Natural killer cell (primary cell): ENCODE measurements at regions not wholly inside any gene's neighbourhood (a gene's known extent, or its start where the extent isn't known, plus 50 kb on each side); places are given as distances from the start of the nearest gene placed in this dataset.

ENCODE experiments used
- ATAC-seq, 3 donors: fragments of 150-1000 bp in 2 of 3; fragments of 200-7000 bp in 1 of 3; cut with Tn5 transposase; 1 replicate in 1 of 3; 2 replicates in 2 of 3; pipeline ENCODE4 v1.10.0; 2021; ENCODE audit warnings: mild to moderate bottlenecking in 2 of 3, moderate library complexity in 2 of 3
- DNase-seq, 2 donors: peaks; one replicate each; pipeline versions ENCODE4 v3.0.0 to v3.0.0-alpha.2; 2013 to 2021; ENCODE audit warnings: mixed read lengths in 1 of 2
- H3K27ac ChIP-seq: one replicate; pipeline ENCODE4 v1.5.1; 2013; ENCODE audit warnings: mild to moderate bottlenecking, low read length
- H3K27me3 ChIP-seq: one replicate; pipeline ENCODE4 v1.6.1; 2013; ENCODE audit warnings: low read length; ENCODE audit not compliant: control insufficient read depth, insufficient read depth
- H3K36me3 ChIP-seq: one replicate; pipeline ENCODE4 v1.6.1; 2013; ENCODE audit warnings: low read length; ENCODE audit not compliant: control insufficient read depth, insufficient read depth
- H3K4me1 ChIP-seq: one replicate; pipeline ENCODE4 v1.6.1; 2013; ENCODE audit warnings: low read length; ENCODE audit not compliant: control insufficient read depth, insufficient read depth
- H3K4me3 ChIP-seq: one replicate; pipeline ENCODE4 v1.5.1; 2013; ENCODE audit warnings: low read length
- H3K9me3 ChIP-seq: one replicate; pipeline ENCODE4 v1.6.1; 2013; ENCODE audit warnings: low read length; ENCODE audit not compliant: control insufficient read depth, insufficient read depth
- H3K27ac Mint-ChIP-seq, 2 donors: one replicate each; pipeline ENCODE4 v1.8.0; 2022; ENCODE audit warnings: mild to moderate bottlenecking in 2 of 2, mixed read lengths in 2 of 2, moderate library complexity in 1 of 2
- H3K27me3 Mint-ChIP-seq, 2 donors: one replicate each; pipeline ENCODE4 v1.8.0; 2022; ENCODE audit warnings: low read depth in 2 of 2, mixed read lengths in 2 of 2
- H3K36me3 Mint-ChIP-seq: one replicate; pipeline ENCODE4 v1.8.0; 2022; ENCODE audit warnings: mixed read lengths
- H3K4me1 Mint-ChIP-seq, 2 donors: one replicate each; pipeline ENCODE4 v1.8.0; 2022; ENCODE audit warnings: mixed read lengths in 2 of 2
- H3K4me3 Mint-ChIP-seq: one replicate; pipeline ENCODE4 v1.8.0; 2022; ENCODE audit warnings: mild to moderate bottlenecking, moderate library complexity, mixed read lengths
- H3K9me3 Mint-ChIP-seq, 2 donors: one replicate each; pipeline ENCODE4 v1.8.0; 2022; ENCODE audit warnings: mixed read lengths in 2 of 2
- CTCF ChIP-seq: fragments of 200-600 bp; IDR thresholded peaks from one replicate; pipeline ENCODE4 v1.8.0; 2022; ENCODE audit warnings: antibody characterized with exemption
- WGBS: methylation state at CpG from one replicate; pipeline ENCODE4 v1.1.7; 2013; ENCODE audit warnings: missing lambda C conversion rate; ENCODE audit not compliant: insufficient coverage; 5-methylcytosine and 5-hydroxymethylcytosine counted together
- intact Hi-C: fragments of 100-400 bp; cut with micrococcal nuclease; formaldehyde crosslinking; loops from one replicate; pipeline ENCODE4 v1.14.2; 2022

DNA sequence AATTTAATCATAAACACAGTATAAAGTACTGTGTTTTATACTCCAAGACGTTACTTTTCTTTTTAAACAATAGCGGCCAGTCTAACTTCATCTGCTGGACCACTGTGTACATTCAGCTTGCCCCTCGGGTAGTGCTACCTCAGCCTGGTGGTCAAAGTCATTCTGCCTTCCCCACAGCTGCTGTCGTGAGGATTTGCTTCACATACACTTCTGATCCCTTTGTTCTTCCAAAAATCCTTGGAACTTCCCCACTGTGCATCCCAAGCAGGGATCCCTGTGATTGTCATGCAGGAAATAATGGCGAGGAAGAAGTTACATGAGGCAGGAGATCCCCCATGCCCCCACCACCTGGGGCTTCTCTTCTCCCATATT, 234.9 kb upstream of the STARD13 start:
- Mint-ChIP-seq H3K4me3 (no peak overlapping the region), H3K4me1 (no peaks in the 10 kb centered on the region), H3K27ac (no peak overlapping the region), H3K36me3 (no peaks in the 10 kb centered on the region), H3K9me3 (peaks cover 0 to 3% of the 10 kb centered on the region in 2 donors), H3K27me3 (peaks cover 6 to 10% of the 10 kb centered on the region in 2 donors)
- H3K9me3 ChIP-seq: no peaks in the 10 kb centered on the region
- ATAC-seq: no peak
- intact Hi-C loops: no loop called here
- no peaks in the 10 kb centered on the region for H3K4me1 ChIP-seq
- H3K4me3 ChIP-seq: no peak overlapping the region
- no peak overlapping the region for H3K27ac ChIP-seq
- H3K36me3 ChIP-seq: no peaks in the 10 kb centered on the region
- WGBS: 91% methylated on average over 5 of the region's 5 CpGs
- no peak for TF ChIP-seq CTCF
- no peaks in the 10 kb centered on the region for H3K27me3 ChIP-seq
- no peak for DNase-seq

GRCh38 chr13:33524086-33524485, 238.5 kb upstream of the STARD13 start:
- 100% methylated on average over 1 of the region's 1 CpG for WGBS
- H3K27me3 ChIP-seq: no peaks in the 10 kb centered on the region
- TF ChIP-seq CTCF: no peak
- no peaks in the 10 kb centered on the region for H3K9me3 ChIP-seq
- no peak overlapping the region for H3K27ac ChIP-seq
- intact Hi-C loops: no loop called here
- H3K4me1 Mint-ChIP-seq: no peaks in the 10 kb centered on the region
- no peaks in the 10 kb centered on the region for H3K4me1 ChIP-seq
- peaks cover 4 to 9% of the 10 kb centered on the region in 2 donors for H3K27me3 Mint-ChIP-seq
- H3K9me3 Mint-ChIP-seq: peaks cover 0 to 2% of the 10 kb centered on the region in 2 donors
- no peak overlapping the region for H3K27ac Mint-ChIP-seq
- DNase-seq: no peak
- no peak overlapping the region for H3K4me3 Mint-ChIP-seq
- no peaks in the 10 kb centered on the region for H3K36me3 ChIP-seq
- ATAC-seq: no peak
- no peak overlapping the region for H3K4me3 ChIP-seq
- no peaks in the 10 kb centered on the region for H3K36me3 Mint-ChIP-seq

- Histone ChIP-seq H3K9me3 (no peaks in the 10 kb centered on the region), H3K27me3 (no peaks in the 10 kb centered on the region)
These were observed 240.2 kb upstream of the STARD13 start for GRCh38 chr13:33525763-33526162.

More at GRCh38 chr13:33525763-33526162, 240.2 kb upstream of the STARD13 start:
- TF ChIP-seq CTCF: no peak
- no peak overlapping the region for H3K27ac Mint-ChIP-seq
- intact Hi-C loops: no loop called here
- H3K4me3 ChIP-seq: no peak overlapping the region
- no peaks in the 10 kb centered on the region for H3K4me1 Mint-ChIP-seq
- WGBS: 94% methylated on average over 3 of the region's 4 CpGs
- no peaks in the 10 kb centered on the region for H3K4me1 ChIP-seq
- H3K27me3 Mint-ChIP-seq: peaks cover 11 to 18% of the 10 kb centered on the region in 2 donors
- no peak overlapping the region for H3K27ac ChIP-seq
- ATAC-seq (no peak), DNase-seq (no peak)
- H3K4me3 Mint-ChIP-seq: no peak overlapping the region
- H3K36me3 Mint-ChIP-seq: no peaks in the 10 kb centered on the region
- H3K36me3 ChIP-seq: no peaks in the 10 kb centered on the region
- no peaks in the 10 kb centered on the region for H3K9me3 Mint-ChIP-seq
